Brain microvascular endothelial cell (primary cell): ENCODE measurements at regions not wholly inside any gene's neighbourhood (a gene's known extent, or its start where the extent isn't known, plus 50 kb on each side); places are given as distances from the start of the nearest gene placed in this dataset.

Experiments
- DNase-seq: peaks from one replicate; pipeline ENCODE4 v3.0.0-alpha.2; 2020
- H3K27ac ChIP-seq: fragments of 250-450 bp; sonication (Bioruptor Pico); 2 replicates; pipeline ENCODE4 v1.5.1; 2020; ENCODE audit warnings: mild to moderate bottlenecking, moderate library complexity
- H3K27me3 ChIP-seq: fragments of 250-450 bp; sonication (Bioruptor Pico); replicated peaks from 2 replicates; pipeline ENCODE4 v1.5.1; 2020; ENCODE audit warnings: mild to moderate bottlenecking
- H3K36me3 ChIP-seq: fragments of 250-450 bp; sonication (Bioruptor Pico); replicated peaks from 2 replicates; pipeline ENCODE4 v1.5.1; 2020; ENCODE audit warnings: mild to moderate bottlenecking
- H3K4me3 ChIP-seq: 2 replicates; pipeline ENCODE4 v1.5.1; 2011; ENCODE audit warnings: low read depth, mild to moderate bottlenecking, control low read depth, low read length, moderate library complexity
- CTCF ChIP-seq: IDR thresholded peaks from 2 replicates; pipeline ENCODE4 v1.5.1; 2011; ENCODE audit warnings: low read depth, mild to moderate bottlenecking, moderate library complexity, low read length, control low read depth, inconsistent platforms; ENCODE audit errors: missing control alignments
- in situ Hi-C: cut with HindIII; loops from 2 replicates; pipeline ENCODE4 v1.10.0; 2017; ENCODE audit warnings: low sequenced_read_pairs, low pct_ligation_motif_present

GRCh38 chr4:1502501-1502886, 96.3 kb upstream of the NKX1-1 start:
- Histone ChIP-seq H3K36me3 (no peaks in the 10 kb centered on the region), H3K27me3 (peaks cover 2% of the 10 kb centered on the region), H3K4me3 (no peak overlapping the region), H3K27ac (no peak overlapping the region)
- TF ChIP-seq CTCF = no peak
- DNase-seq = no peak
- in situ Hi-C loops = no loop called here

- no peak for TF ChIP-seq CTCF
- in situ Hi-C loops = no loop called here
- no peak for DNase-seq
- no peak overlapping the region for H3K27ac ChIP-seq
- H3K4me3 ChIP-seq = no peak overlapping the region
- H3K27me3 ChIP-seq = peaks cover under 1% of the 10 kb centered on the region
- no peaks in the 10 kb centered on the region for H3K36me3 ChIP-seq
Measured at GRCh38 chr4:1501754-1502500, 95.7 kb upstream of the NKX1-1 start.

DNA sequence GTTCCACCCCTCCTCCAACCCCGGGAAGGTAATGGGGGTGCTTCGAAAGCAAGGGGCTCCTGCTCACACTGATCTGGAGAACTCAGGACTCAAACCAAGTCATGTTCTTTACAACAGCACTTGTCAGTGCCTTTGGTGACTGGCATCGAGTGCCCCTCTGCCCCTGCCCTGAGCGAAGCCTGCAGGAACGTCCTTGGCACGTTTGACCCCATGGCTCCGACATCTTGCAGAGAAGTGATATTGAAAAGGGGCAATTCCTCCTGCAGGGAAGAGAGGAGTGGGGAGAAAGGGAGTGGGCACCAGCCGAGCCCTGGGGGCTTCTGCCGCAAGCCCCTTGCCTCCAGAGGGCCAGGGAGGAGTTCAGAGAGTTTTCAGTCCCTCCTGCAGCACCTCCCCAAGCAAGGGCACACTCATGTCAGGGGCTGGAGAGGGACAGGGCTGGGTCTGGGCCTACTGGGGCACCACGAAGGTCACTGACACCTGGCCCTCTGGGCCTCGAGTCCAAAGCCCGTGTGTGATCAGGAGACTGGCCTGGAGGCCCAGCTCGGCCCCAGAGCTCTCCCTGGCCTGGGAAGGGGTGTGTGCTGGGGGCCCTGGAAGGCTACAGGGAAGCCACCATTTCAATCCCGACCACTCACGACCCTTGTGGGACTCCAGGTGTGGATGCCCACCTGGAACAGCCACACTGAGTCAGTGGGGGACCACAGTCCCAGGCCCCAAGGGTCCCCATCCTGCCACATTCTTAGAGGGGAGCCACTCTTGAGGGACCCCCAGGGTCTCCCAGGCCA, 94.9 kb upstream of the NKX1-1 start:
- no peak overlapping the region for H3K4me3 ChIP-seq
- no peak overlapping the region for H3K27ac ChIP-seq
- in situ Hi-C loops = no loop called here
- no peaks in the 10 kb centered on the region for H3K27me3 ChIP-seq
- H3K36me3 ChIP-seq = no peaks in the 10 kb centered on the region
- TF ChIP-seq CTCF = no peak
- no peak for DNase-seq

GRCh38 chr4:1500231-1500965, 94.2 kb upstream of the NKX1-1 start:
- Histone ChIP-seq H3K36me3 (no peaks in the 10 kb centered on the region), H3K4me3 (no peak overlapping the region), H3K27me3 (no peaks in the 10 kb centered on the region), H3K27ac (no peak overlapping the region)
- DNase-seq = no peak
- in situ Hi-C loops = no loop called here
- no peak for TF ChIP-seq CTCF

- Histone ChIP-seq H3K27me3 (no peaks in the 10 kb centered on the region), H3K27ac (no peak overlapping the region), H3K4me3 (no peak overlapping the region), H3K36me3 (no peaks in the 10 kb centered on the region)
- in situ Hi-C loops = no loop called here
- no peak for TF ChIP-seq CTCF
- DNase-seq = no peak
Measured at GRCh38 chr4:1499465-1499864, 93.2 kb upstream of the NKX1-1 start.
